SH-SY5Y (cell line): ENCODE measurements at regions not wholly inside any gene's neighbourhood (a gene's known extent, or its start where the extent isn't known, plus 50 kb on each side); places are given as distances from the start of the nearest gene placed in this dataset.

Experiments used
- GATA2 ChIP-seq: IDR thresholded peaks from 2 replicates; pipeline ENCODE4 v1.6.1; 2011; ENCODE audit warnings: mild to moderate bottlenecking, low read depth, low read length
- GATA3 ChIP-seq: IDR thresholded peaks from 2 replicates; pipeline ENCODE4 v1.6.1; 2011; ENCODE audit warnings: low read depth, mild to moderate bottlenecking, low read length, moderate library complexity

DNA sequence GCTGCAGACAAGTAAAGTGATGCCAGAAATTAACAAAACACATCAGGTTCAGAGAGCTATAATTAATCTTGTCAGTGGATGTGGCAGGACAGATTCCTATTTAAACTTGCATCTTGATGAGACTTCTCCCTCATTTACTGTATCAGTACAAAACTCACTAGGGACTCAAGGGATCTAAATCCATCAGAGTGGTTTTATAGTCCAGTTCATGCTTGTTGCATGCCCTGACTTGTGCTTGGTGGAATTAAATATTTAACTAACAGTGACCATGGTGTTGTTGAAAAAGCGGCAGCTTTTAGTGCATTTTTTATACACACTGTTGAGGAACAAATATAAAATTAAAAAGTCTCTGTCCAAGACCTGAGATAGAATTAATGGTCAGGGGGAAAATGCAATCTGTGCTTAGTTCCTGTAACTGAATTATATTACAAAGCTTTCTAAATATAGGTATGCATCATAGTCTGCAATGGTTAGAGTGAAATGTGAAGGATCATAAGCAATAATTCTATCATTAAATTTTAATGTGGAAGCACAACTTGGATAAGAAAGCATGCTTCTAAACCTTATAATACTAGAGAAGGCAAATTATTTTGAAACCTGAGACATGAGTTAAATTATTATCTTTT is 1475.5 kb upstream of the TENM4 start:
- TF ChIP-seq GATA2 (no peak), GATA3 (no peak)

GRCh38 chr11:80914311-80914710 is 1473.5 kb upstream of the TENM4 start:
- TF ChIP-seq GATA2 (no peak), GATA3 (no peak)

DNA sequence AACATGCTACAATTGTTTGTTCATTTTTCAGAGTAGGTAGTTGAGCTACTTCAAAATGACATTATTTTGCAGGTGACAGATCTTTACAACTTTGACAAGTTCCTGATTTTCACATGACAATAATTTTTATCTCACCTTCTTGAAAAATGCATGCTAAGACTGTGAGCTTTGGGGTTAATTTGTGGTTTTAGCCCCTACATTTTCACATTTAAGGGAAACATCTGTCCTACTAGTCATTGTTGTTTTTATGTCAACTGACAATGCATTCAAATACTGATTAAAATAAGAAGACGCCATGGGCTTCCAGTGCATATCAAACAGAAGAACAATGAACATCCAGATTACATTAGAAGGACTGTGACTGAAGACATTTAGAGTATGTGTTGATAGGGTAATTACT is 1470.8 kb upstream of the TENM4 start:
- TF ChIP-seq GATA3 (no peak), GATA2 (no peak)

DNA sequence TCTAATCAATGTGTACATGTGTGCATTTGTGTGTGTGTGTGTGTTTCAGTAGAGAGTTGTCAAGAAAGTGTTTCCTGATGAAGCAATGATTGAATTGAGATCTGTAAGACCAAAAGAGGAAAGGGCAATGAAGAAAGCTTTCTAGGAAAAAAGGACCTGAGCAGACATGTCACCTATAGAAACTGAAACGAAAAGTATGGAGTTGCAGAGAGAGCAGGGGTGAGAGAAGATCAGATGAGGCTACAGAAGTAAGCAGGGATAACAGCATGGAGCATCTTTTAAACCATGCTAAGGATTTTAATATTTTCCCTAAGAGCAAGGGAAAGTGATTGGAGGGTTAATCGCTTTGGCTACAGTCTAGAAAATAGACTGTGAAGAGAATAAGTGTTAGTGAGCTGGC is 1459.4 kb upstream of the TENM4 start:
- TF ChIP-seq GATA2 (no peak), GATA3 (no peak)

GRCh38 chr11:80899381-80899780 is 1458.6 kb upstream of the TENM4 start:
- TF ChIP-seq GATA3: no peak
- no peak for TF ChIP-seq GATA2

DNA sequence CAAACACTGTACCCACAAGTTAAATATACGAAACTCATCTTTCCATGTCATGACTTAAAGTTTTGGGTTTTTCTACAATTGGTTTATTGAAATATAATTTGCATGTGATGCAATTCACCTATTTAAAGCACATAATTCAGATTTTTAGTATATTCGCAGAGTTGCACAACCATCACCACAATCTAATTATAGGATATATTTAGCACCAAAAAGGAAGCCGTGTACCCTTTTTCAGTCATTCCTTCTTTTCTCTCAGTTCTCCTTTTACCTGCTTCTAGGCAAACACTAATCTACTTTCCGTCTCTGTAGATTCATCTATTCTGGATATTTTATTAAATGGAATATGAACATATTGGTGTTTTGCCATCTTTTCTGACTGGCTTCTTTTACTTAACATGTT is 1458.1 kb upstream of the TENM4 start:
- TF ChIP-seq GATA3 (no peak), GATA2 (no peak)

DNA sequence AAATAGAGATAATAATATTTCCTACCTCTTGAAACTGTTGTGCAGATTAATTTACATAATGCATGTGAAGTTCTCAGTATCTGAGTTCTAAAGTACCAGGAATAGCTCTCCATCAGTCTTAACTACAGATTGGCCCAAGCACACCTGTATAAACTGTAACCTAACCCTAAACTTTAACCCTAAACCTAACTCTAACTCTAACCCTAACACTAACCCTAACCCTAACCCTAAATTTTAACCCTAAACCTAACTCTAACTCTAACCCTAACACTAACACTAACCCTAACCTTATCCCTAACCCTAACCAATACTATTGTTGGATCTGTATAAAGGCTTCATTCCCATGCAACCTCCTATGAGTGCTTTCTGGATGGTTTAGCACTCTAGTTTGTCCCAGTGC is 1445.9 kb upstream of the TENM4 start:
- TF ChIP-seq GATA2 (no peak), GATA3 (no peak)

GRCh38 chr11:80873310-80873999 is 1432.6 kb upstream of the TENM4 start:
- TF ChIP-seq GATA2: no peak
- TF ChIP-seq GATA3: no peak

GRCh38 chr11:80872116-80872728 is 1431.4 kb upstream of the TENM4 start:
- no peak for TF ChIP-seq GATA2
- TF ChIP-seq GATA3: no peak

- TF ChIP-seq GATA2 (no peak), GATA3 (no peak)
These were observed 1428.0 kb upstream of the TENM4 start for GRCh38 chr11:80868831-80869230.

DNA sequence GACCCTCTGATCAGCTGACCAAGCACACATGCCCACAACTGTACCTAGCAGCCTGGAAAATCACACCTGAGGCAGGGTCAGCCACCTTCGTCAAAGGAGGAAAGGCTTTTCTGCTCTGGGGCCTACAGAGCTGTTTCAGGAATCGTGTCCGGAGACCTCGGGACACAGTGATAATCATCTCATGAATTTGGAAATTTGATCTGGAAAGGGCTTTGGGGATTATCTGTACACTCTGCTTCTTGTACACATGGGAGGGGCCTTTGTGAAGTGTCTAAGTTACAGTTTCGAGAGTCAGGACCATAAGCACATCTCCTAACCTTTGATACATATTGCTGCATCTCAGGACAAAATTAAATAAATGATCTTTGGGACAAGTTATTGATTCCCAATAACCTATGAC is 1421.2 kb upstream of the TENM4 start:
- TF ChIP-seq GATA3: no peak
- TF ChIP-seq GATA2: no peak

GRCh38 chr11:80861193-80861592 is 1420.4 kb upstream of the TENM4 start:
- TF ChIP-seq GATA2 (no peak), GATA3 (no peak)

DNA sequence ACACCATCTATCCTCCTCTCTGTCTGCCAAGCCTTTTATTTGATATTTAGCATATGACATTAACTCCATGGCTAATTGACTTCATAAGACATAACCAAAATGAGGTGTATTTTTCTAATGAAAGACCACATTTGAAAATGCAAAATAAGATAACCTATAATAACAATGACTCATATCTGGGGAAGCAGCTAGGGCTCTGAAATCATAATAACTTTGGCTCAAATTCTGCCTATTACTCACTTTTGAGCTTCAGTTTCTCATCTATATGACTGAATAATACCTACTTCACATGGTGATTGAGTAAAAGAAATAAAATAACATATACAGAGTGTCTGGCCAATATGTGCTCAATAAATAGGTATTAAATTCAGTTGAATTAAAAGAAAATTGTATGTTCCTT is 1419.8 kb upstream of the TENM4 start:
- TF ChIP-seq GATA3 (no peak), GATA2 (no peak)

- no peak for TF ChIP-seq GATA2
- no peak for TF ChIP-seq GATA3
These were observed 1415.2 kb upstream of the TENM4 start for GRCh38 chr11:80856066-80856465.

GRCh38 chr11:80855426-80855825 is 1414.6 kb upstream of the TENM4 start:
- no peak for TF ChIP-seq GATA2
- no peak for TF ChIP-seq GATA3
